Mesenchymal stem cell (in vitro differentiated cells and primary cell): ENCODE measurements at regions not wholly inside any gene's neighbourhood (a gene's known extent, or its start where the extent isn't known, plus 50 kb on each side); places are given as distances from the start of the nearest gene placed in this dataset.

Experiments used
- DNase-seq: peaks from one replicate; pipeline ENCODE4 v3.0.0-alpha.2; 2013
- H2AFZ ChIP-seq: one replicate; pipeline ENCODE4 v1.6.1; 2013; ENCODE audit warnings: low read depth, mild to moderate bottlenecking, control low read depth, inconsistent platforms, low read length, moderate library complexity
- H2AK5ac ChIP-seq: 2 replicates; pipeline ENCODE4 v1.6.1; 2013; ENCODE audit warnings: low read length, moderate library complexity, mild to moderate bottlenecking, inconsistent platforms; ENCODE audit not compliant: severe bottlenecking
- H2BK120ac ChIP-seq: one replicate; pipeline ENCODE4 v1.6.1; 2013; ENCODE audit warnings: low read depth, mild to moderate bottlenecking, inconsistent platforms, low read length, moderate library complexity
- H2BK12ac ChIP-seq, 2 experiments: one replicate each; pipeline ENCODE4 v1.6.1; 2013; ENCODE audit warnings: inconsistent platforms in 2 of 2, low read length in 2 of 2, mild to moderate bottlenecking in 2 of 2, moderate library complexity in 2 of 2, control low read depth in 1 of 2
- H2BK15ac ChIP-seq: one replicate; pipeline ENCODE4 v1.6.1; 2013; ENCODE audit warnings: mild to moderate bottlenecking, low read depth, inconsistent platforms; ENCODE audit not compliant: poor library complexity, severe bottlenecking
- H2BK5ac ChIP-seq: 2 replicates; pipeline ENCODE4 v1.6.1; 2013; ENCODE audit warnings: low read depth, mild to moderate bottlenecking, low read length, control low read depth, inconsistent platforms; ENCODE audit not compliant: poor library complexity, severe bottlenecking
- H3K14ac ChIP-seq, 2 experiments: one replicate each; pipeline ENCODE4 v1.6.1; 2013; ENCODE audit warnings: inconsistent platforms in 2 of 2, low read length in 2 of 2, control low read depth in 1 of 2, mild to moderate bottlenecking in 1 of 2, moderate library complexity in 1 of 2
- H3K18ac ChIP-seq, 2 experiments: one replicate each; pipeline ENCODE4 v1.6.1; 2013; ENCODE audit warnings: inconsistent platforms in 2 of 2, low read length in 2 of 2, control low read depth in 1 of 2, low read depth in 1 of 2, mild to moderate bottlenecking in 1 of 2
- H3K23ac ChIP-seq, 2 experiments: one replicate each; pipeline ENCODE4 v1.6.1; 2013; ENCODE audit warnings: inconsistent platforms in 2 of 2, low read length in 2 of 2, mild to moderate bottlenecking in 2 of 2, moderate library complexity in 2 of 2, control low read depth in 1 of 2
- H3K27ac ChIP-seq: 2 replicates; pipeline ENCODE4 v1.5.1; 2013; ENCODE audit warnings: mild to moderate bottlenecking, moderate library complexity, low read length, control low read depth, inconsistent platforms; ENCODE audit not compliant: poor library complexity, severe bottlenecking
- H3K27me3 ChIP-seq, 2 experiments: 2 replicates each; pipeline versions ENCODE4 v1.6.1 to v1.7.0; 2013; ENCODE audit warnings: low read length in 2 of 2, mild to moderate bottlenecking in 2 of 2, moderate library complexity in 2 of 2, control low read depth in 1 of 2, inconsistent platforms in 1 of 2; ENCODE audit not compliant: control insufficient read depth in 1 of 2, insufficient read depth in 1 of 2
- H3K36me3 ChIP-seq, 2 experiments: 2 replicates each; pipeline versions ENCODE4 v1.6.1 to v1.7.0; 2013; ENCODE audit warnings: low read length in 2 of 2, control low read depth in 1 of 2, inconsistent platforms in 1 of 2, low read depth in 1 of 2, mild to moderate bottlenecking in 1 of 2; ENCODE audit not compliant: insufficient read depth in 2 of 2, control insufficient read depth in 1 of 2
- H3K4ac ChIP-seq, 2 experiments: one replicate each; pipeline ENCODE4 v1.6.1; 2013; ENCODE audit warnings: inconsistent platforms in 2 of 2, low read length in 2 of 2, mild to moderate bottlenecking in 2 of 2, moderate library complexity in 2 of 2, control low read depth in 1 of 2, low read depth in 1 of 2
- H3K4me1 ChIP-seq: 2 replicates; pipeline ENCODE4 v1.6.1; 2013; ENCODE audit warnings: low read depth, low read length, control low read depth; ENCODE audit not compliant: control insufficient read depth, insufficient read depth
- H3K4me2 ChIP-seq: 2 replicates; pipeline ENCODE4 v1.6.1; 2013; ENCODE audit warnings: low read length, mild to moderate bottlenecking, inconsistent platforms; ENCODE audit not compliant: poor library complexity, severe bottlenecking
- H3K4me3 ChIP-seq, 2 experiments: 2 replicates each; pipeline versions ENCODE4 v1.5.1 to v1.7.0; 2013; ENCODE audit warnings: low read length in 2 of 2, mild to moderate bottlenecking in 2 of 2, control low read depth in 1 of 2, low read depth in 1 of 2; ENCODE audit not compliant: insufficient read depth in 1 of 2
- H3K79me1 ChIP-seq: replicated peaks from 2 replicates; pipeline ENCODE4 v1.6.1; 2013; ENCODE audit warnings: mild to moderate bottlenecking, control low read depth, low read length, inconsistent platforms; ENCODE audit not compliant: poor library complexity, severe bottlenecking
- H3K9ac ChIP-seq: 2 replicates; pipeline ENCODE4 v1.7.0; 2013; ENCODE audit warnings: mild to moderate bottlenecking, low read length, moderate library complexity
- H3K9me3 ChIP-seq: 2 replicates; pipeline ENCODE4 v1.7.0; 2013; ENCODE audit warnings: mild to moderate bottlenecking, low read length; ENCODE audit not compliant: control insufficient read depth
- H4K8ac ChIP-seq: one replicate; pipeline ENCODE4 v1.6.1; 2013; ENCODE audit warnings: inconsistent platforms, mild to moderate bottlenecking, low read length, moderate library complexity
- H4K91ac ChIP-seq: one replicate; pipeline ENCODE4 v1.6.1; 2013; ENCODE audit warnings: mild to moderate bottlenecking, low read length, inconsistent platforms
- WGBS: methylation state at CpG from one replicate; pipeline ENCODE4 v1.1.7; 2013; ENCODE audit warnings: mixed read lengths; 5-methylcytosine and 5-hydroxymethylcytosine counted together

DNA sequence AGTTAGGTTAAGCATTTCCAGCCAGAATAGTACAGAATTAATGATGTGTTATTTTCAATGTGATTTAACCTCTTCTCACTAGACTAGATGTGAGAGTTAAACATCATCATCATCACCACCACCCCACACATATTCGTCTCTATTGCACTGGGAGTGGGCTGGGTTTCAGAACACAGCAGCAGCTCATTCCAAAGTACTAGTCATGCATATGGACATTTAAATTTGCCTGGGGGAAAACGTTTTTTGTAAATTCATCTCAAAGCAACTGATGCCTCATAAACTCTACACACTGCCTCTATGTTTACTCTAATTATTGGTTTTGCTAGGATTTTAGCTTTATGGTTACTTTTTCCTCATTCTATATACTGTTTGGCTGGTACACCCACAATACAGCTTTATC is 509.1 kb downstream of the PPP4R3C start:
- H3K23ac ChIP-seq, result no peak overlapping the region
- no peak overlapping the region for H2AK5ac ChIP-seq
- no peak overlapping the region for H3K18ac ChIP-seq
- no peak overlapping the region for H4K91ac ChIP-seq
- H3K36me3 ChIP-seq, result no peaks in the 10 kb centered on the region
- no peak overlapping the region for H2BK12ac ChIP-seq
- no peaks in the 10 kb centered on the region for H3K9me3 ChIP-seq
- H2AFZ ChIP-seq, result no peak overlapping the region
- H3K79me1 ChIP-seq, result no peaks in the 10 kb centered on the region
- H4K8ac ChIP-seq, result no peak overlapping the region
- H3K4ac ChIP-seq, result no peak overlapping the region
- no peaks in the 10 kb centered on the region for H3K4me1 ChIP-seq
- no peak overlapping the region for H2BK5ac ChIP-seq
- no CpG with 5 or more reads among the region's 2 CpGs for WGBS
- no peak overlapping the region for H2BK15ac ChIP-seq
- no peak overlapping the region for H3K27ac ChIP-seq
- H3K4me2 ChIP-seq, result no peak overlapping the region
- no peak overlapping the region for H2BK120ac ChIP-seq
- DNase-seq, result no peak
- no peaks in the 10 kb centered on the region for H3K27me3 ChIP-seq
- H3K9ac ChIP-seq, result no peak overlapping the region
- H3K4me3 ChIP-seq, result no peak overlapping the region
- H3K14ac ChIP-seq, result no peak overlapping the region

DNA sequence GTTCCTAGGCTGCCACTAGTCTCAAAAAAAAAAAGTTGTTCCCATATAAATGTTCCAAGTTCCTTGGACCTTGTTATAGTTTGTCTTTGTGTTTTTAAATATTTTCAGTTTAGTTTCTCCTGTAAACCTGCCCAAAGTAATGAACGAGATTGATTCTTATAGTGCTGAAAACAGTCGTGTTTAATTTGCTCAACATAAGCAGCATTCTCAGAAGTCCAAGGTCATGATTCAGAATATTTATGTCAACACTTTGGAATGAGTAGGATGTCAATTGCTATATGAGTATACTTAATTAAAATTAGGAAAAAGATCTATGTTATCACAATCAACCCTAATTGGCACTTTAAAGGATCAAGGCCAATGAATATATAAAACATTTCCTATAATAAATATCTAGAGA is 510.9 kb downstream of the PPP4R3C start:
- Histone ChIP-seq H2AK5ac (no peak overlapping the region), H3K23ac (no peak overlapping the region), H4K91ac (no peak overlapping the region), H3K27me3 (no peaks in the 10 kb centered on the region), H2BK12ac (no peak overlapping the region), H3K4me3 (no peak overlapping the region), H3K9me3 (peaks cover 6% of the 10 kb centered on the region), H2BK120ac (no peak overlapping the region), H3K4me2 (no peak overlapping the region), H3K27ac (no peak overlapping the region), H3K18ac (no peak overlapping the region), H3K79me1 (no peaks in the 10 kb centered on the region), H3K9ac (no peak overlapping the region), H3K4me1 (no peaks in the 10 kb centered on the region), H2AFZ (no peak overlapping the region), H2BK5ac (no peak overlapping the region), H3K14ac (no peak overlapping the region), H3K36me3 (no peaks in the 10 kb centered on the region), H2BK15ac (no peak overlapping the region), H4K8ac (no peak overlapping the region), H3K4ac (no peak overlapping the region)
- DNase-seq, result peak; percentile 0
- no CpG with 5 or more reads among the region's 2 CpGs for whole genome bisulfite sequencing

DNA sequence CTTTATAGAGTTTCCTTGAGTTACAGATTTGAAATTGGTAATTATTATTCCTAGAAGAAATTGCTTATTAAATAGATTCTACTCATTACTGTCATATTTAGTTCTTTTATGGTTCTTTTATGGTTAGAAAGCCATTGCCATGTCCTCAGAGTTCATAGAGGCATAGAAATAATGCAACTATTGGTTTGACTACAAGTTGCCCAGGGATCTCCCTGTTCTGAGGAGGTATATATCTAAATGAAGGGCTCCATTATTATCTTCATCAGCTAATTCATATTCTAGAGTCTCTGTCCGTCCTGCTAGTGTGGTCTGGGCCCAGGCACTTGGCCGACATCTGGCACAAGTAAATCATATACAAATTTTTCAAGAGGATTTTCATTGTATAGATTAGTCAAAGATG is 535.7 kb downstream of the PPP4R3C start:
- no peaks in the 10 kb centered on the region for H3K4me1 ChIP-seq
- H2AK5ac ChIP-seq, result no peak overlapping the region
- H2BK12ac ChIP-seq, result no peak overlapping the region
- no peaks in the 10 kb centered on the region for H3K9me3 ChIP-seq
- no peak overlapping the region for H3K14ac ChIP-seq
- no peak overlapping the region for H3K4ac ChIP-seq
- H3K27ac ChIP-seq, result no peak overlapping the region
- H3K4me2 ChIP-seq, result no peak overlapping the region
- H3K27me3 ChIP-seq, result no peaks in the 10 kb centered on the region
- no peak overlapping the region for H3K18ac ChIP-seq
- H3K36me3 ChIP-seq, result no peaks in the 10 kb centered on the region
- no peak overlapping the region for H2AFZ ChIP-seq
- no peak overlapping the region for H4K91ac ChIP-seq
- no peak overlapping the region for H4K8ac ChIP-seq
- no peak overlapping the region for H3K23ac ChIP-seq
- H2BK15ac ChIP-seq, result no peak overlapping the region
- H3K9ac ChIP-seq, result no peak overlapping the region
- DNase-seq, result no peak
- no CpG with 5 or more reads among the region's 2 CpGs for WGBS
- no peaks in the 10 kb centered on the region for H3K79me1 ChIP-seq
- no peak overlapping the region for H3K4me3 ChIP-seq
- H2BK120ac ChIP-seq, result no peak overlapping the region
- H2BK5ac ChIP-seq, result no peak overlapping the region

DNA sequence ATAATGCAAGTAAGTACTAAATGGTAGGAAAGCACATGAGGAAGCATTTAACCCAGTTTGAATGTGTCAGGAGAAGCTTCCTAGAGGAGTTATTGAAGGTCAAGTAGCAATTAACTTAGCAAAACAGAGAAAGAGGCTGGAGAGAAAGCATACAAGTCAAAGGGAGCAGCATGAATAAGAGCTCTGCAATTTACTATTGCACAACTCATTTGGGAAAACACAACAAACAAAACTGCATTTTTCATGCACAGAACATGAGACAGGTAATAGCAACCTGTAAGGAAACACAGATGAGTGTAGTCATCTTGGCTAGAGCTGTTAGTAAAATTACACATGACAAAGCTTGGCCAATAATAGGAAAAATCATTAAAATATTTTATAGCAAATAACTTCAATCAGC is 538.1 kb downstream of the PPP4R3C start:
- H3K23ac ChIP-seq, result no peak overlapping the region
- no peak overlapping the region for H3K4ac ChIP-seq
- H3K14ac ChIP-seq, result no peak overlapping the region
- no peak overlapping the region for H3K18ac ChIP-seq
- H2BK5ac ChIP-seq, result no peak overlapping the region
- no peaks in the 10 kb centered on the region for H3K9me3 ChIP-seq
- H3K9ac ChIP-seq, result no peak overlapping the region
- no peak overlapping the region for H2BK120ac ChIP-seq
- H3K27me3 ChIP-seq, result no peaks in the 10 kb centered on the region
- H3K4me2 ChIP-seq, result no peak overlapping the region
- H4K8ac ChIP-seq, result no peak overlapping the region
- no peaks in the 10 kb centered on the region for H3K36me3 ChIP-seq
- no peaks in the 10 kb centered on the region for H3K79me1 ChIP-seq
- no peak overlapping the region for H3K27ac ChIP-seq
- H2BK12ac ChIP-seq, result no peak overlapping the region
- no peak overlapping the region for H2BK15ac ChIP-seq
- peak; percentile 18 for DNase-seq
- no peak overlapping the region for H2AFZ ChIP-seq
- H3K4me1 ChIP-seq, result no peaks in the 10 kb centered on the region
- H3K4me3 ChIP-seq, result no peak overlapping the region
- no peak overlapping the region for H2AK5ac ChIP-seq
- H4K91ac ChIP-seq, result no peak overlapping the region
